ENCODE measurements at regions not wholly inside any gene's neighbourhood (a gene's known extent, or its start where the extent isn't known, plus 50 kb on each side); places are given as distances from the start of the nearest gene placed in this dataset.

- peaks cover 21% of the 10 kb centered on the region for H3K79me2 ChIP-seq (replicated peaks; ENCODE audit: insufficient read depth)
- Mint-ChIP-seq H3K4me1 (peaks cover 30% of the 10 kb centered on the region), H3K9me3 (no peaks in the 10 kb centered on the region; the same call in 2 of the 3 replicates), H3K27me3 (ENCODE audit: insufficient read depth, low read depth, poor library complexity) (no peaks in the 10 kb centered on the region), H3K36me3 (ENCODE audit: low read depth) (no peaks in the 10 kb centered on the region), H3K4me3 (no peak overlapping the region), H3K27ac (no peak overlapping the region)
- H3F3A ChIP-seq (replicated peaks; ENCODE audit: low read depth): 0 out of 2 replicates have a peak, but pooled peaks cover 2% of the 10 kb centered on the region
- H3K27ac ChIP-seq (ENCODE audit: low read depth): no peak overlapping the region
- H3K36me3 ChIP-seq (ENCODE audit: insufficient read depth): no peaks in the 10 kb centered on the region
- ATAC-seq (no peak), DNase-seq (ENCODE audit: low spot score) (no peak)
- no peaks in the 10 kb centered on the region for H4K20me1 ChIP-seq (replicated peaks; ENCODE audit: insufficient read depth)
- peaks cover 15% of the 10 kb centered on the region for H3K4me1 ChIP-seq (ENCODE audit: insufficient read depth)
- peaks cover 5% of the 10 kb centered on the region; the same call in 1 of the 2 replicates for H3K9me2 ChIP-seq (ENCODE audit: insufficient read depth)
- no peak overlapping the region for H3K4me2 ChIP-seq
- no peaks in the 10 kb centered on the region for H3K27me3 ChIP-seq (ENCODE audit: insufficient read depth)
- no peak overlapping the region for H3K4me3 ChIP-seq
- no peak overlapping the region for H2AFZ ChIP-seq
- TF ChIP-seq, protein P1, sequence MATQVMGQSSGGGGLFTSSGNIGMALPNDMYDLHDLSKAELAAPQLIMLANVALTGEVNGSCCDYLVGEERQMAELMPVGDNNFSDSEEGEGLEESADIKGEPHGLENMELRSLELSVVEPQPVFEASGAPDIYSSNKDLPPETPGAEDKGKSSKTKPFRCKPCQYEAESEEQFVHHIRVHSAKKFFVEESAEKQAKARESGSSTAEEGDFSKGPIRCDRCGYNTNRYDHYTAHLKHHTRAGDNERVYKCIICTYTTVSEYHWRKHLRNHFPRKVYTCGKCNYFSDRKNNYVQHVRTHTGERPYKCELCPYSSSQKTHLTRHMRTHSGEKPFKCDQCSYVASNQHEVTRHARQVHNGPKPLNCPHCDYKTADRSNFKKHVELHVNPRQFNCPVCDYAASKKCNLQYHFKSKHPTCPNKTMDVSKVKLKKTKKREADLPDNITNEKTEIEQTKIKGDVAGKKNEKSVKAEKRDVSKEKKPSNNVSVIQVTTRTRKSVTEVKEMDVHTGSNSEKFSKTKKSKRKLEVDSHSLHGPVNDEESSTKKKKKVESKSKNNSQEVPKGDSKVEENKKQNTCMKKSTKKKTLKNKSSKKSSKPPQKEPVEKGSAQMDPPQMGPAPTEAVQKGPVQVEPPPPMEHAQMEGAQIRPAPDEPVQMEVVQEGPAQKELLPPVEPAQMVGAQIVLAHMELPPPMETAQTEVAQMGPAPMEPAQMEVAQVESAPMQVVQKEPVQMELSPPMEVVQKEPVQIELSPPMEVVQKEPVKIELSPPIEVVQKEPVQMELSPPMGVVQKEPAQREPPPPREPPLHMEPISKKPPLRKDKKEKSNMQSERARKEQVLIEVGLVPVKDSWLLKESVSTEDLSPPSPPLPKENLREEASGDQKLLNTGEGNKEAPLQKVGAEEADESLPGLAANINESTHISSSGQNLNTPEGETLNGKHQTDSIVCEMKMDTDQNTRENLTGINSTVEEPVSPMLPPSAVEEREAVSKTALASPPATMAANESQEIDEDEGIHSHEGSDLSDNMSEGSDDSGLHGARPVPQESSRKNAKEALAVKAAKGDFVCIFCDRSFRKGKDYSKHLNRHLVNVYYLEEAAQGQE (IDR thresholded peaks at IDR 0.05; ENCODE audit: unreplicated experiment): no peak
- no peak for TF ChIP-seq POLR2AphosphoS5 (IDR thresholded peaks at IDR 0.05; ENCODE audit: low read depth)
- no peak for TF ChIP-seq ZNF462 (CRISPR knock-in tag; IDR thresholded peaks at IDR 0.05)
- TF ChIP-seq ETS1 (IDR thresholded peaks at IDR 0.05): no peak
Measured at GRCh38 chr14:71610797-71611196, 321.4 kb upstream of the RGS6 start.

Data from GM23338 (cell line).